HT1080 (cell line): ENCODE measurements at regions not wholly inside any gene's neighbourhood (a gene's known extent, or its start where the extent isn't known, plus 50 kb on each side); places are given as distances from the start of the nearest gene placed in this dataset.
"Not testable (repeated sequence)": the region's sequence is repeated elsewhere in the genome, so short reads cannot be mapped to it uniquely, and the experiment has no call there.

ENCODE experiments used
- DNase-seq: peaks from one replicate; pipeline ENCODE4 v3.0.0-alpha.2; 2015; ENCODE audit warnings: low read depth

- DNase-seq, result no peak
Measured at GRCh38 chr10:36564433-36564832, 561.0 kb upstream of the ANKRD30A start.

GRCh38 chr10:36559412-36560400 lies 565.7 kb upstream of the ANKRD30A start:
- no peak for DNase-seq

DNA sequence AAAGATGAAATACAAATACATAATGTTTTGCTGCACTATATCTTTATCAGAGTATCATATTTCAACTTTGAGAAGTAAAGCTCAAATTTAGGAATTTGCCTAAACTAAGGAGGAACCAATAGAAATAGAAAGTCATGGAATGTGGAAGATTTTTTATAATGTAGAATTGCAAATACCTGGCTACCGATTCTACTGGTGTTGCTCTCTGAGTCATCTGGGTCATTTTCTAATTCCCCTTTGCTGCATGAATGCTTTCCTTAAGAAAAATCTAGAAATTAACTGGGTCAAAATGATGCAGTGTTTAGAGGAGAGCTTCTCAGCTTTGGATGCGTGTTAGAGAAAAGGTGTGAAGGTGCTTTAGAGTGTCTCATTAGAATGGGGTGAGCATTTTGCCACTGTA lies 568.9 kb upstream of the ANKRD30A start:
- no peak for DNase-seq

DNA sequence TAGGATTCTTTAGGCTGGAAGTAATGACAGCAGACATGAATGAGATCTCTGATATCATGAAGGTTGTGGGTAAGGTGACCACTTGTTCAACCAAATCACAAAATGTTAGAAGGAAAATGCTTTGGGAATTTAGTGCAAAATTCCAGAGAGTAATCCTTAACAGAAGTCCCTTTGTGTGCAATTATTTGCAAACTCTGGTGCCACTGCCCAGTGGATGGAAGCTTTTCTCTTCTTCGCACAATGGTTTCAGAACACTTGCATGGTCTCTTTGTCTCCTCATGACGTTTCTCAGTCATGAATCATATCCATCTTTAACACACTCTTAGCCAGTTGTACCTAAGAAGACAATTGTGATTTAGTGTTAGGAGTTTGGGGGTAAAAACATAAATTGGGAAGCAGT lies 570.4 kb upstream of the ANKRD30A start:
- DNase-seq, result peak; percentile 18

GRCh38 chr10:36547965-36548364 lies 577.4 kb upstream of the ANKRD30A start:
- no peak for DNase-seq

DNA sequence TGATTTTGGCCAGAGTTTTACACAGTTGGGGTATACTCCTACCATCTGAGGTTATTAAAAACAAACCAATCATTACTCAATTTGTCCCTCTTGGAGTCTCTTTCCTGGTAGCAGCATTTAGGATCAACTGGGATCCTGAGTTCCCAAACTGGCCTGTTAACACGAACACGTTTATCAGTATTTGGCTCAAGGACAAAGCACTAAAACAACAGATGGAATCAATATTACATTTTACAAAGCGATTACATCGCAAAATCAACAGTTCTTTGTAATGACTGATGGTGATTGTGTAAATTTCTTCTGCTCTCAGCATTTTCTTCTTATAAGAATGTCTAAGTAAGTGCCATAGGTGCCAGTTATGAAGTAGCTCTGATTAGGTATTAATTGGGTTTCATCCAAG lies 582.9 kb upstream of the ANKRD30A start:
- no peak for DNase-seq

DNA sequence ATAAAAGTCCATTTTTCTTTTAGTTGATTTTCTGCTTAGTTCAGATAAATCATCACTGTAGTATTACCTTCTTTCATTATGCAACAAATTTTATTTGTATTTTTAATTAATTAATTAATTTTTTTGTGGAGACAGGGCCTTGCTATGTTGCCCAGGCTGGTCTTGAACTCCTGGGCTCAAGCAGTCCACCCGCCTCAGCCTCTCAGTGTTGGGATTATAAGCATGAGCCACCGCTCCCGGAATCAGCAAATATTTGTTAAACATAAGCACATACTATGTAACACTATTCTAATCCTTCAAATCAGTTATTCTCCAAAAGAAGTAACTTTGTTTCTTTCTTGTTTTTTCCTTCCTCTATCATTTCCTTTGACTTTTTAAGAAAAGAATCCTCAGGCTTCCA lies 584.8 kb upstream of the ANKRD30A start:
- no peak for DNase-seq

DNA sequence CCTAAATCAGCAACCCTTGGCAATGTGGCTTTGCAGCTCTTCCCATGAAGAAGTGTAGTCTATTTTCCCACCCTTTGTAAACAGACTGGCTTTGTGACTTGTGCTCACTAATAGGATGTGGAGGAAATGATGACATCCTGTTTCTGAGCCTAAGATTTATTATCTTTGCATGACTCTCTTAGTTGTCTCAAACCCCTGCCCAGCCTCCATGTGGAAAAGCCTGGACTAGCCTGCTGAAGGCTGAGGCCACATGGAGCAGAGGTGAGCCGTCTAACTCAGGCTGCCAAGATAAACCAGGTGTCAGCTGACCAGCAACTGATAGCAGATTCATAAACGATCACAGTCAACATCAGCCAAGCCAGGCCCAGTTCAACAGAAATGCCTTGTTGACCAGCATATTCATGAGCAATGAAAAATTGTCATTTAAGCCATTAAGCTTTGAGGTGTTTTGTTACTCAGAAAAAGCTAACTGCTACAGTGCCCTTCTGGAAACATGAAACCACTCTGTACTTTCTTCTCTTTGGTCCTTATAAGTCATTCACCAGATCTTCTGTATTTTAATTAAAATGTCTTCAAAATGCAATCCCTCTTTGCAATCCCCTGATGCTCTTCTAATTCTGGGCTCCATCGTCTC lies 586.3 kb upstream of the ANKRD30A start:
- peak; percentile 99 for DNase-seq

GRCh38 chr10:36534471-36535002 lies 590.9 kb upstream of the ANKRD30A start:
- peak; percentile 100 for DNase-seq

- no peak for DNase-seq
Measured at GRCh38 chr10:36533861-36534260, 591.5 kb upstream of the ANKRD30A start.

- no peak for DNase-seq
Measured at GRCh38 chr10:36533316-36533715, 592.1 kb upstream of the ANKRD30A start.

DNA sequence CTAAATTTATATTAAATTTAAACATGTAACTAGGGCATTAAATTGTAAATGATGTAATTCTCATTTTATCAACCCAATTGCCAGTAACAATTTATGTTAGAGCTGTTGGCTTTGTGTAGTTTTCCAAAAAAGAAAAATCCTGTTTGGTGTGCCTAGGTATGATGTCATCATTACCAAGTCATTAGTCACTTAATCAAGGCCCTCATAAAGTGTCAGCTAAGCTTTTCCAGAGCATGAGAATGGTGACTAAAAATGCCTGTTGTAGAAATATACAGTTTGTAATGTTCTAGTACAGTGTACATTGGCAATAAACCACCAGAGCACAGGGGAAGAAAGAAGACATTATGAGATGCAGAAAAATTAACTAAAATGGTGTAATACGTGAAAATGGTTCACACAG lies 593.8 kb upstream of the ANKRD30A start:
- DNase-seq, result peak; percentile 63

DNA sequence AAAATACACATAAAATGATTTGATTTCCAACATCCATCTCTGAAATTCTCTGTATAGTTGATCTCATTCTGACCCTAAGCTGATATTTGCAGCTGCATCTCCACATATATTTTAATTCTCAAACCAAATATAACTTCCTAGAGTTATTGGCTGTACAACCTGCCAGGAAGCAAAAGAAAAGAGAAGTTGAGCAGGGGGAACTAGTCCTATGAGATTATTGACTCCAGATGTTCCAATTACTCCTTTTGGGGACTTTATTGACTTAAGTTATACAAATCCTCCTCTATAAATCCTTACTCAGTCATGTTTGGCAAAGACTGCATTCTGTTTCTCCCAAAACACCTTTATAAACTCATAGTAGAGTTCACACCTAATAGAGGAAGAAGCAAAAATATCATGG lies 599.4 kb upstream of the ANKRD30A start:
- no peak for DNase-seq

- DNase-seq, result not testable (repeated sequence)
Measured at GRCh38 chr10:36524126-36524525, 601.3 kb upstream of the ANKRD30A start.

GRCh38 chr10:36519909-36520308 lies 605.5 kb upstream of the ANKRD30A start:
- no peak for DNase-seq

DNA sequence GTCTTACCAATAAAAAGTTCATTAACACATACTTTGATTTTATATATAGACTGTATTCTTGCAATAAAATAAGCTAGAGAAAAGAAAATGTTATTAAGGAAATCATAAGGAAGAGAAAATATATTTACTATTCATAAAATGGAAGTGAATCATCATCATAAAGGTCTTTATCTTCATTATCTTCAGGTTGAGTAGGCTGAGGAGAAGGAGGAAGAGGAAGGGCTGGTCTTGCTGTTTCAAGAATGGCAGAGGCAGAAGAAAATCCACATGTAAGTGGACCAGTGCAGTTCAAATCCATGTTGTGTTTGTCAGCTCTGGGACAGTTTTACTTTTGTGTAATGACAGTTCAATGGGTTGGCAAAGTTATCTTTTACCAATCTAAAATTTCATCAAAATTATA lies 609.1 kb upstream of the ANKRD30A start:
- DNase-seq, result no peak

DNA sequence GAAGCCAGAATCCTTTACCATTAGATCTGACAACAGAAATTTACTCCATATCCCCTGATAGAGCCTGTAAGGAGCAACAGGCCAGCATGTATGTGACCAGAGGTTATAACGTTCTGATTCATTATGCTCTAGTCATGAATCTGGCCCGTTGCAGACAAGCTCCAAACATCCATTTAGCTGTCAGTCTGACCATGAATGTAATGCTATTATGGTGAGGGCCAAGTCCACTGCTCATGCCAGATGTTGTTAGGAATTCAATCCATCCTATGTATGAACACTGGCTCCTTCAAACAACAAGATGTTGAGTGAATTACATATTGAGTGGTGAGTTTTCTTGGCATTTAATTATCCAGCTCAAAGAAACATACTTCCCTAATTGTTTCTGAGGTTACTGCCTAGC lies 610.1 kb upstream of the ANKRD30A start:
- DNase-seq, result no peak

DNA sequence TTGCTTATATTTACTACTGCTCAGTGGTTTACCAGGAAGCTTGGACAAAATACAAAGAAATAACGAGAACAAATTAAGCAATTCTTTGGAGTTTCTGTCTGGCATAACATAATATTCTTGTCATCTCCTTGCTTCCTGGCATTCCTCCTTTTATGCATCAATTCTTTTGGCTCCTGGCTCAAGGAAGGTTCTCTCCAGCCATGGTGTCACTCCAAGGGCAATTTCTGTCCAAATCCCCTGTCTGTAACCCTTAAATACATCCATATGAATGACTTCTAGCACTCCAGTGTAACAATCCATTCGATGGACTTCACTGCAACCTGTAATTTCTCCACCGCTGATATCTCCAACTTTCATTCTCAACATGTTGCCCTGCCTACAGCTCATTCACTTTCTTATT lies 617.7 kb upstream of the ANKRD30A start:
- DNase-seq, result no peak

DNA sequence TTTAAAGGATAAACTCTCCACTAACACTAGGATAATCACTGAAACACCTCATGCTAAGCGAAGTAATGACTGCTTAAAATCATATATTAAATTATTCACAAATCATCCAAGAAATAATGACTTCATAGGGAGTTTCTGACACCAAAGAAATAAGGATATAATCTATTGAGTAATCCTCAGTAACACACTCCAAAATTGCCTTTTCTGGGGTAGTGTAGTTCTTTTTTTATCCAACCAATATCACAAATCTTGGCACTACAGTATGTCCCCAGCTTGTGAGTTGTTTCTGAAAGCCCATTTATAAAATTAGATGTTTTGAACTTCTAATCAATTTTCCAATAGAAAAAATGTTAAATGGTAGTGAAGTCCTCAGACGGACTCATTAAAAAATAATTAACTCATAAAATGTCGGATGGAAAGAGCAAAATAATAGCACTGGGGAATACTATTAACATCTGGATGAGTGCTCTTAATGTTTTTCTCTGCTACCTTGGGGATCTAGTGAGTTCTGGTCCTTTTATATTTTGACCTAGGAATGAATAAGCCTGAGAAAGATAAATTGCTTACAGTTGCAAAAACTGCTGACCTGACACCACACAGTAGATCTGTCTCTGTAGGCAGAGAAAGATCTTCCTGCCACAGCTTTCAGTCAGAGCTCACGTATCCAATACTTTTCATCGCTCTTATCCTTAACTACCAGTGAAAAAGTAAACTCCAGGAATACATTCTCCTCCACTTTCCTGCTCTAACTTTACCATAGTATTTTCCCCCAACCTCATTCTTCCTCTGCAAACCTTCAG lies 618.5 kb upstream of the ANKRD30A start:
- no peak for DNase-seq

DNA sequence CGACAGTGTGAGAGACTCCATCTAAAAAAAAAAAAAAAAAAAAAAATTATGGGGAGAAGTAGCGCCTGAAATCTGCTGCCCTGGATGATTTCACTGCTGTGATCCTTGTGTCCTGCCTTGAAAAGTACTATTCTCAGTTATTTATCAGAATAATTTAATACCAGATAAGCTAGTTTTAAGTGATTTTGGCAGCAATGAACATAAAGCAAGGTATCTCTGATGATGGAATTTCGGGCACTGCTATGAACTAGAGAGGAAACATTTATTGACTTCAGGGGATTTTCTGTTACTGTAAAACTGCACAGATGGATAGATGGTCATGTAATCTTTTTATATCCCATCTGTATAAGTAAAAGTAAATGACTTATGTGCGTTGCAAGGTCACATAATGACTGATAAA lies 619.1 kb upstream of the ANKRD30A start:
- DNase-seq, result no peak

DNA sequence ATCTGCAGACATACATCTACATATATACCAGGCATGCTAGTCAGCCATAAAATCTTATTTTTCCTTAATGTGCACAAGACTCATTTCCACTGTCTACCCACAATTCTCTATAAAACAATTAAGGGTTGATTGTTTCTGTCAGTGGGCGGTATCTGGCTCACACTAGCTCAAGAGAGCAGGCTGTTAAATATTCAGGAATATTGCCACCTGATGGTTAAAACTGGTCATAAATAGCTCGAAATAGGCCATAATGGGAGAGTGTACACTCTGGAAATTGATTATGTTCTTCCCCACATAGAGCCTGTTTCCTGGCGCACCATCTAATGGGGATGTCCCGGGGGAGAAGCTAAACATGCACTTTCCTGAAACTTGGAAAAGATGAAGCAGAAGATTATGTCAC lies 620.6 kb upstream of the ANKRD30A start:
- no peak for DNase-seq

- no peak for DNase-seq
Measured at GRCh38 chr10:36500266-36500665, 625.1 kb upstream of the ANKRD30A start.
